Myocyte (in vitro differentiated cells): ENCODE measurements at regions not wholly inside any gene's neighbourhood (a gene's known extent, or its start where the extent isn't known, plus 50 kb on each side); places are given as distances from the start of the nearest gene placed in this dataset.
"Not testable (repeated sequence)": the region's sequence is repeated elsewhere in the genome, so short reads cannot be mapped to it uniquely, and the experiment has no call there.

Experiments used
- DNase-seq: peaks from one replicate; pipeline ENCODE4 v3.0.0-alpha.2; 2012; ENCODE audit warnings: low read depth

DNA sequence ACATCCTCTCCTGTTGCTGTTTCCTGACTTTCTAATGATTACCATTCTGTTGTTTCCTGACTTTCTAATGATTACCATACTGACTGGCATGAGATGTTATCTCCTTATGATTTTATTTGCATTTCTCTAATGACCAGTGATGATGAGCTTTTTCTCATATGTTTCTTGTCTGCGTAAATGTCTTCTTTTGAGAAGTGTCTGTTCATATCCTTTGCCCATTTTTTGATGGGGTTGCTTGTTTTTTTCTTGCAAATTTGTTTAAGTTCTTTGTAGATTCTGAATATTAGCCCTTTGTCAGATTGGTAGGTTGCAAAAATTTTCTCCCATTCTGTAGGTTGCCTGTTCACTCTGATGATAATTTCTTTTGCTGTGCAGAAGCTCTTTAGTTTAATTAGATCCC lies 1216.5 kb downstream of the BRINP3 start:
- not testable (repeated sequence) for DNase-seq

DNA sequence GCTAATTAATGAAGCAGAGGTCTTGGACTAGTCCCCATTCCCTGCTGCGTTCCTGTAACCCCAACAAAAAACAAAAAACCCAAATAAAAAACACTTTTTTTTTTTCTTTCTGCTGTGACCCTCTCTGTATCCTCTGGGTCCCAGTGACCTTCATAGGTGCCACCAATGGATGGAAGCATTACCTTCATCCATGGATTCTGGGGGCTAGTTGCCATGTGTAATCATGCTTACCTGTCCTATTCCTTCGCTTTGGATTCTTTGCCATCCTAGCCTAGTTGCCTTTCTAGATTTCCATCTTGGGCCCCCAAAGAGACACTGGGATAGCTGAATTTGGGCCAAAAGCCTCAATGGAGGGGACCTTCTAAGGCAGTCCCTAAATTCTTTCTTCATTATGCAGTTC lies 1208.7 kb downstream of the BRINP3 start:
- peak; percentile 6 for DNase-seq

DNA sequence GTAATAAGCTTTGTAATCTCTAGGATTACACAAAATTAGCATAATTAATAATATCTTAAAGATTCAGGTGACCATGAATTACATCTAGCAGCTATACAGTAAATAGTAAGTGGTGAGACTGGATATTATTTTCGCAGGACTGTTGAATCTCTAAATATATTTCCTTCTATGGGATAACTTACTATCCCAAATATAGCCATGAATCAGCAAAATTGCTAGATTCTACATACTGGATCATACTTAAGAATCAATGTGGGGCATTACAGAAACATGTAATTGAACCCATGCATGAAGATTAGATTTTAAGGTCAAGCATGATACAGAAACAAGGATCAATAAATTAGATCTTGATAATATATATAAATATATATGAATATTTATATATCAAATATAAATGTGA lies 1203.4 kb downstream of the BRINP3 start:
- DNase-seq: no peak

DNA sequence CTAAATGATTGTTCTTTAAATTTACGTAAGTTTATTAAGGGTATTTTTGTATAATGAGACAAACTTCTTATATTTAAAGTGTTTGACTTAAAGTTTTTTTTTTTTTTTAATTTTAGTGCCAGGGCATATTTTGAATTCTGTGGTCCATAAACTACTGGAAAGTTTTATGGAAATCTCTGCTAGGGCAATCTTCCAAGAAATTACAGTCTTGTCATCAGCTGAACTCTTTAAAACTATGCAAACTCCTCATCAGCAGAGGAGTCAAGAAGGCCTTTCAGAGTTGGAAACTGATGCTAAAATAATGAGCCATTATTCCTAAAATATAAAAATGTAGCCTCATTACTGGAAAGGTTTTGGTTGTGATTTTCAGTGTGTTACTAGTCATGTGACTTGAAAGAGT lies 1201.9 kb downstream of the BRINP3 start:
- no peak for DNase-seq

DNA sequence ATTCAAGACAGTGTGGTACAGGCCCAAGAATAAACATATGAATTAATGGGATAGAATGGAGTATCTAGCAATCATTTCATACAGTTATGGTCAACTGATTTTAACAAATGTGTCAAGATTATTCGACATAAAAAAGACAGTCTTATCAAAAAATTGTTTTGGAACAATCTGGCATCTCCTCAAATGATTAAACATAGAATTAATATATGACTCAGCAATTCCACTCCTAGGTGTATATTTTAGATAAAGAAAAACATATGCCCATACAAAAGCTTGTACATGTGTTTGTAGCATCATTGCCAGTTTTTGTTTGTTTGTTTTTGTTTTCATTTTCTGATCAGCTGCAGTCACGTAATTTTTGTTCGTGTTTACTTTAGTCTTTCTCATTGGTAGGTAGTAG lies 1188.3 kb downstream of the BRINP3 start:
- DNase-seq: no peak

DNA sequence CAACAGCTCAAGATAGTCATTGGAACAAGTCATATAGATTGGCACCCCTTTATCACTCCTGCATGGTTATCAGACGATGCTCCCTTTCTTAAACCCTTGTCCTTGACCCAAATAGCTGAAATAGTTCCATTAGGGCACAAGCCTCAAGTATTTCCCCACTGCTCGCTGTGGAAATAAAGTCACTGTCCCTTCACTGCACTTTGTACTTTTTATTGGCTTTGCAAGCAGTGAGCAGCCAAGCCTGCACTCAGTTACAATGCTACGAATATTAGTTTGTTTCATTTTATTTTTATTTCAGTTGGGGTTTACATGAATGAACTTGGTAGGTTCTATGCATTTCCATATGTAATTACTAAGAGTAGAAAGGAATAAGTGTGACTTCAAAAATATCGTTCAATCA lies 1176.4 kb downstream of the BRINP3 start:
- DNase-seq: no peak

DNA sequence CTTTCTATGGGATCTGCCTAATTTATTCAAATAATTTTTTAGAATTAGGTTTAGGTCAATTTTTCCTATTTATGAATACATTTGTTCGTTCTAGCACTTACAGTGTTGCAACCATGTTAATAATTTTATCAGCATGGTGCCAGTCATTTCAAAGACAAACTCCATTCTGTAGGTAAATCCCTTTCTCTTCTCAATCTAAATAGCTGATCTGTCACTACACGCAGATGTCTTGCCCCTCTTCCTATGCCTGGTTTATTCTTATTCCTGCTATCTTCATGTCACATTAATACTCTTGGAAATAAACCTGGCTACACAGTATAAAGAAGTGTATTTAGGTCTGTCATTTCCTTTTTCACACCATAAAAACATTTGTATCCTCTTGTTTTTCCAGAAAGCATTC lies 1172.4 kb downstream of the BRINP3 start:
- no peak for DNase-seq

DNA sequence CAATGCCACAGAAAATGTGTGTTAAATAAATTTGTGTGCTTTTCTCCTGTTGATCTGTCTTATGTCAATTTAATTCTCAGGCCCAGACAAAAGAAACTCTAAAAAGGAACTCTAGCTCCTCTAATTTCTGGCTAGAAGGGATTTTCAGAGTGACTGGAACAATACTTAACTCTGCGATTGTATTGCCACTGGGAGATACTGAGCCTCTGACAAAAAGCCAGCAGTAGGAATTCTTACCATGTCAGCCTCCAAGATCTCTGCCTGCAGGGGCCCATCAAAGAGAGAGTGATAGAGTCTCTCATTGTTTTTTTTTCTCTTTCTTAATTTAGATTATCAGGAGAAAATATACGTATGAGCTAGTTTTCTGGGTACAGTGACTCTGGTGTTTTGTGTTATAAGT lies 1165.7 kb downstream of the BRINP3 start:
- DNase-seq: no peak

DNA sequence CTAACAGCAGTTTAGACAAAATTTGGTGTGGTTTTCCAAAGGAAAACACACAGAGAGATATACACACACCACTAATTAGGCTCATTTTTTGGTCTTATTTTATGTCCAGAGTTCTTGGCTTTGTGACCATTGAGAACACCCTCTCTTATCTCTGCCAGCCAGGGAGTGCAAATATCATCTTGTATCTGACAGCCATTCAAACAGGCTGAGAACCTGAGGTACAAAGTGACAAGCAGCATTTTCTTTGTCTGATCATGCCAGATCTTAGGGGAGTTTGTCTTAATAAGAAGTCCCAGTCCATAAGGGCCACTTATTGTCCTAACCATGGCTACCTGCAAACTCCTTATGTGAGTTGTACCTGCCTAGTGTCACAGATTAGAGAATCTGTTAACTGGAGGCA lies 1165.2 kb downstream of the BRINP3 start:
- no peak for DNase-seq

DNA sequence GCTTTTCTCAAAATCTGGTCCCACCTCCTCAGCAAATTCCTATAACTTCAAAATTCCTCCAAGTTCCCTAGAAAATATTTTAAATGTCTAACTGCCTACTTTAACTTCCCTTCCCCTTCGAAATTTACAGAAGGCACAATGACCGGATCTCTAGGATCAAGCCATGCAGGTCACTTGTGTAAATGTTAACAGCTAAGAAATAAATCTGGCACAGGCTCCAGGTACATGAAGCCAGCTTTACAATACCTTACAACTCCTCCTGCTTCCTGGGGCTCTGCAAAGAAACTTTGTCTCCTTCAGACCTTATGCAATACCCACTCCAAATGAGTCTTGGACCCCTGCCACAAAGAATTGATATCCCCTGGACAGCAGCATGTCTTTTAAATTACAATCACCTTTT lies 1164.2 kb downstream of the BRINP3 start:
- no peak for DNase-seq

DNA sequence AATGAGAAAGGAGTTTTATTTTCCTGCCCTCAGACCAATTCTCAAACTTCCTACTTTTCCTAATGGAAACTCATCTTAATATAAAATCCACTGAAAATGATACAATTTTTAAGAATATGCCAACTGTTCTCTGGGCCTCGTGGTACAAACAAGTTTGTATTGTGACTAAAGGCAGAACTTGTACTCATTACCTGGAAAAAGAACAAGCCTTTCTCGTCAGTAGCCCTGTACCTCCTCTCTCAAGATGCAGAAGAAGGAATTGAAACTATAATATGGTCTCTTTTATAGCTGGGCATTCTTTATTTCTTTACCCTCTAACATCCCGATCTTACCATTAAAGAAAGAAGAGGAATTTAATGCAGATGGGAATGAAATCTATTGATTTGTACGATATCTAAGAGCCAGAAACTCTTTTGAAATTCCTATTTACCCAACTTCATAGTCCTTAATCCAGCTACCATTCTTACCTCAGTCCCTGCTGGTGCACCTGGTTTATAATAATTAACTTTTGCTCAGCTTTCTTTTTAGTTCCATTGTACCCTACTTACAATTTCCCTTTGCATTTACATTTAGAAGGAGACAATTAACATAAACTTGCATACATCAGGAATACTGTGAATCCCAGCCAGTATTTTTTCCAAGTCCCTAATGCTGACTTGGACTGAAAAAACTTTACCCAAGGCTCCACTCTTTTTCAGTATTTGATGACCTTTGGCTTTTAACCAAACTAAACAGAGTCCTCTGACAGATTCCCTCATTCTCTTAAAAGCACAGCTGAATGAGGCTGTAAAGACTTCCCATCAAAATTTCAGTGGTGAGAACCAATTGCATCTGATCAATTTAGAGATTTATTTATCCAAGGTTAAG lies 1162.4 kb downstream of the BRINP3 start:
- no peak for DNase-seq

DNA sequence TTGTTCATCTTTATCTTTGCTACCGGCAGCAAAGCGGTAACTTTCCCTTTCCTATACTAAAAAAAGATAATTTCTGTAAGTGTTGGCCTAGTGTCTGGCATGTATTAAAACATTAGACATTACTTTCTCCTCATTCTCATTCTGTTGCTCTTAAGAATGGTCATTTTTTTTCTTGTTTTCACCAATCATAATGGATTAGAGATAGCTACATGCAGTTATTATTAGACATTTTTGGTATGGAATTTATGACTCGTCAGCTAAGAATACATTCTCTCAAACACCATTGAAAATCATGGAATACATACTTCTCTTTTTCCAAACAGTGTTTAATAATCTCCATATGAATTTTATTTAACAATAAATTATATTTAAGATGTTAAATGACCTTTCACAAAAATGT lies 1154.6 kb downstream of the BRINP3 start:
- no peak for DNase-seq

DNA sequence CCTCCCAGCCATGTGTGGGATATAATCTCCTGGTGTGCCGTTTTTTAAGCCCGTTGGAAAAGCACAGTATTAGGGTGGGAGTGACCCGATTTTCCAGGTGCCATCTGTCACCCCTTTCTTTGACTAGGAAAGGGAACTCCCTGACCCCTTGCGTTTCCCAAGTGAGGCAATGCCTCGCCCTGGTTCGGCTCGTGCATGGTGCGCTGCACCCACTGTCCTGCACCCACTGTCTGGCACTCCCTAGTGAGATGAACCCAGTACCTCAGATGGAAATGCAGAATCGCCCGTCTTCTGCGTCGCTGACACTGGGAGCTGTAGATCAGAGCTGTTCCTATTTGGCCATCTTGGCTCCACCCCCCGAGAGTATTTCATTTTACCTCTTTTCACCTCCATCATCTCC lies 1146.6 kb downstream of the BRINP3 start:
- not testable (repeated sequence) for DNase-seq

DNA sequence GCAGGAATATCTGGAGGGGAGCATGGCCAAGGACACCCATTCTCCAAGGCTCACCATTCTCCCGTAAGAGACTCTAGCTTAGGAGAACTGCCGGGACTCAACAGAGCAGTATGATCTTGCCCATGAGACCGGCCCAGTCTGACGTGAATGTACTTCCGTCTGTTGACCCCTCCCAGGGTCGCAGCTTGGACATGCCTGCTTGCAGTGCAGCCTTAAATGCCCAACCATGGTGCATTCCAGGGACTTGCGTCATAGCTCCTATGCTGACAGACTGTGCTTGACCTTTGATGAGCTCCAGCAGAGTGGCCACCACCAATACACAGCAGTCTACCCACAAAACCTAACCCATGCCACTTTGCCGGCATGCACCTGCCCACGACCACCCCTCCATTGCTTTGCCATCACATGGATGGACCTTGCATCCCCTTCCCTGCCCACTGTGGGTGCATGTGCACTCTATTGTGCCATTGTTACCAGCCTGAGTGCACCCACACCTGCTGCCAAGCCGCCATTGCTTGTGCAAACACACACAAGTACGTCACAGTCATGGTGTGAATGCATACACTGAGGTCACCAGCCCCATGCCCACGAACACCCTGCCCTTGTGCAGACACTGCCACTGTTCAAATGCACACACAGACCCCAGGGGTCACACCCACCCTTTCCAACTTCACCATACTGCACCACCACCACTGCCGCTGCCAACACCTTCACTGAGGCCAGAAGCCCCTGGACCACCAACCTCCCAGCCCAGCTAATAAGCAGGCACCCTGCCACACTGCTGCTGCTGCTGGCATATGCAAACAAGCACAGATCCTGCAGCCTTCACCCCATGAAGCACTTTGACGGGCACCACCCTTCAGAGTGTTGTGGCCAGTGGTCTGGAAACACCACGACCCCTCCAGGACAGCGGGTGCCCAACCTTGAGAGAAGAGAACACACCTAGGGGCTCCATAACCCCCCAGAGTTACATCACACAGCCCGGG lies 1141.3 kb downstream of the BRINP3 start:
- DNase-seq: no peak

DNA sequence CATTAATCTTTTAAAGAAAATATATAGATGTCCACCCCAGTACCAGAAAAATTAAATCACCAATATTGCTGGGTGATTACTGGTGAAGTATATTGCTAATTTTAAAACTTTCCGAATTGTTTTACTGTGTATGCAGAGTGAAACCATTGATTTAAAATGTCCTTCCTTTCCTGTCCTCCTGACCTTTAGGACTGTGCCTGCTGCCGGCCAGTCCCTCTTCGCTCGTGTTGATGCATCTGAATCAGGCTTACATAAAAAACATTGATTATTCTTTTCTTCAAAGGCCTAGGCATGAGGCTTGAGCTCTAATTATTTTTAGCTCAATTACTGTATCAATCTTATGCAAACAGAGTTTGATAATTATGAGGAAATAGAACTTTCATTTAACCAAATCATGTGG lies 1128.1 kb downstream of the BRINP3 start:
- DNase-seq: no peak

DNA sequence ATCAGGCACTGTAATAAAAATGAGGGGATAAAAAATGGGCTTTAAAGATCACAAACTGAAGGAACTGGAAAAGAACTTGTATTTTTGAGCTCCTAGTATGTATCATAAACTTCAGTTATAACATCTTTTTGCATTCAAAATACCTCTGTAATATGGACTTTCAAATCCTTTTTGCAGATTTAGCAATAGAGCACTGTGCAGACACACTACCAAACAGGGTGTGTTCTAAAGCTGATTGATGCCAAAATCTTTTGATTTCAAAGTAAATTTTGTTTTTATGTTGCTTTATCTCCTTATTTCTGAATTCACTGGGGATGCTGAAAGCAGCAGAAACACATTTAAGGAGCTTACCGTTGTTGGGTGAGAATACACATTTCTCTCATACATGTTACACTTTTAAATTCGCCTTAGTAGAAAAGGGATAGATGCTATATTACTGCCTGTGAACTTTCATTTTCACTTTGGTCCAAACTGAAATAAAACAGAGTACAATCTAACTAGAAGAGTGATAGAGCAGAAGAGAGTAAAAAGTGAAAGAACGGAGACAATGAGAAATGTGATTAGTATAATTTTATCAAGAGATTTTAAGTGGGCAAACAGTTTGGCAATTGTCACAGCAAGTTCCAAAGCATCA lies 1126.6 kb downstream of the BRINP3 start:
- no peak for DNase-seq

DNA sequence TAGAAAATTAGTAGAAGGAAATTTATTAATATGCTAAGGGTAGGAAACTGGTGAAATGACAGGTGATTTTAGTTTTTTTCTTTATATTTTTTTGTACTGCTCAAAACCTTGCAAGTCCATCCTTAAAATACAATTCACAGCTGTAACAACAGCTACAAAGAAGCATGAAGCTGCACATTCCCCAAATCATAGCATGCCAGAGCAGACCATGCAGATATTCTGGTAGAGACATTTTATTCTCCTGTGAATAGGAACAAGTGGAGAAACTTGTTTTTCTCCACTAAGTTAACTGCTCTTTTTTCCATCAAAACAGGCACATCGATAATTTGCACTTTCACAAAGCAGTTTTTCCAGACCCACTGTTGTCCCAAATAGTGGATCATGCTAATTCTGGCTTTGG lies 1125.7 kb downstream of the BRINP3 start:
- no peak for DNase-seq

DNA sequence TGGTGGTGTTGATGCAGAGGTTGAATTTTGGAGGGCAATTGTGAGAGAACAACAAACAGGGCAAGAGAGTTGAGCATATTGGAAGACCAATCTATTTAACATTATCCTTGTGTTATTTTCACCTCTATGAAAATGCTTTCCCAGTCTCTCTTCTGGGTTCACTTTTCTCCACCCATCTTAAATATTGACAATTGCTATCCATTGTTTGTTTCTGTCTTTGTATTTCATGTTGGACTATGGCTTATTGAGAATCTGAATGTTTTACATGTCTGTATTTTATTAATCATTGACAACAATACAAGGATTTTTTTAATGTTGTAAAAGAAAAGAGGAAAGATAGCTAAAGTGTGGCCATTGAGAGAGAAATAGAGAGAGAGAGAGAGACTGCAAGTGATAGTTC lies 1121.5 kb downstream of the BRINP3 start:
- DNase-seq: no peak

DNA sequence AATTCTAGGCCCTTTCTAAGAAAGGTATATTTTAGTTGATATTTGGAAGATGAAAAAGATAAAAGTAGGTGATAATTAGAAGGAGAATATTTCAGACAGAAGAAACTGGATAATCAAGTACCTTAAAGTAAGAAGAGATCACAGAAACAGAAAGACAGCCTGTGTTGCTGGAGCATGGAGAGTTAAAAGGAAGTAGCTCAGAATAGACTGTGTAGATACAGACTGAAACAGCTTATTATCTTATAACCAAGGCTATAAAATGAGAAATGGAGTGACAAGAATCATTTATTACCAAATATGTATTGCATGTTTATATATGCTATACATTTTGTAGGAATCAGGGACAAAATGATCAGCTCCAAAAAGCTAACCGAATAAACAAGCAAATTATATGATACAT lies 1120.3 kb downstream of the BRINP3 start:
- no peak for DNase-seq

DNA sequence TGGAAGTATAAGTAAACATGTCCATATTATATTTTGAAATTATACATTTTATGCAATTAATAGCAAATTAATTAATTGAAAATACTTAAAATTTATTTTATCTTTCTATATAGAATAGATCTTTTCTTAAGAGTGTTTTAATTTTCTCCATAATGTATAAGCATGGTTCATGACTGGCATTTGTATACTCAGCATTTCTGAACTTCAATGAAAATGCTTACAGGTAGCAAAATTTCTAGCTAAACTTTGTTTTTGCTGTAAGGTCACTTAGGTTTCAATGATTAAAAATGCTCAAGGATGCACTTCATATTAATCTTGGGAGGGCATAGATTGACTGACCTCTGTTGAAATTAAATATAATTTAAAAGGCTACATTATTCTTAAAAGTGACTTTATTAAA lies 1108.1 kb downstream of the BRINP3 start:
- no peak for DNase-seq

DNA sequence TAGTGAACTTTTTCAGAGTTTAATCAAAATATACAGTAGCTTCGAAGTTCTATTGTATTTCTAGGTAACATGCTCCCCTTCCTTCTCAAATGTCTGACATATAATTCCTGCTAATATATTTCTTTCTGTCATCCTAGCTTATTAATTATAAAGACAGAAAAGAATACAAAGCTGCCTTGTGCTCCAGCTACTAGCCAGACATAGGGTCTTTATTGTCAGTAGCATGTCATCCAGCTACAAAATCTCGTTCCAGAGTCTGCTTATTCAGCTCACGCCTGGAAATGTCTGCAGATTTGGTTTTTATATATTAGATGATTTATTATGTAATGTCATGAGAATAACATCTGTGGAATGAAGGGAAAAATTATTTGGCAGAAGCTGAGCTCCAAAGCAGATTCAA lies 1102.8 kb downstream of the BRINP3 start:
- DNase-seq: no peak

DNA sequence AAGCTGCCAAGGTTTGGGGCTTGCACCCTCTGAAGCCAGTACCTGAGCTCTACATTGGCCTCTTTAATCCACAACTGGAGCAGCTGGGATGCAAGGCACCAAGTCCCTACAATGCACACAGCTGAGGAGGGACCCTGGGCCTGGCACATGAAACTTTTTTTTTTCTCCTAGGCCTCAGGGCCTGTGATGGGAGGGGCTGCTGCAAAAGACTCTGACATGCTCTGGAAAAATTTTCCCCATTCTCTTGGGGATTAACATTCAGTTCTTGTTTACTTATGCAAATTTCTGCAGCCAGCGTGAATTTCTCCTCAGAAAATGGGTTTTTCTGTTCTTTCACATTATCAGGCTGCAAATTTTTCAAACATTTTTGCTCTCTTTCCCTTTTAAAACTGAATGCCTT lies 1072.2 kb downstream of the BRINP3 start:
- no peak for DNase-seq
